ENCODE measurements at regions not wholly inside any gene's neighbourhood (a gene's known extent, or its start where the extent isn't known, plus 50 kb on each side); places are given as distances from the start of the nearest gene placed in this dataset.

DNA sequence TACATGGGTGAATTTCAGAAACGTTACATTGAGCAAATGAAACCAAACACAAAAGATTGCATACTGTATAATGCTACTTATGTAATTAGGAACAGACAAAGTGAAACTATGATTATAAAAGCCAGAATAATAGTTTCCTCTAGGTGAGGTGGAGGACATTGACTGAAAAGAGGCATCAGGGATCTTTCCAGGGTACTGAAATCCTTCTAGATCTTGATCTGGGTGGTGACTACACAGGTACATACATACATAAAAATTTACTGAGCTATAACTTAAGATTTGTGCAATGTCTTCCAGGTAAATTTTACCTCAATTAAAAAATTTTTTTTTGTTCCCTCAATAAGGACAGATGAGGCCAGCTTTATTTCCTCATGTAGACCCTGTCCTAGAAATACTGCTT lies 665.6 kb upstream of the UBE2E2 start:
- no peak overlapping the region for H3K27ac ChIP-seq

DNA sequence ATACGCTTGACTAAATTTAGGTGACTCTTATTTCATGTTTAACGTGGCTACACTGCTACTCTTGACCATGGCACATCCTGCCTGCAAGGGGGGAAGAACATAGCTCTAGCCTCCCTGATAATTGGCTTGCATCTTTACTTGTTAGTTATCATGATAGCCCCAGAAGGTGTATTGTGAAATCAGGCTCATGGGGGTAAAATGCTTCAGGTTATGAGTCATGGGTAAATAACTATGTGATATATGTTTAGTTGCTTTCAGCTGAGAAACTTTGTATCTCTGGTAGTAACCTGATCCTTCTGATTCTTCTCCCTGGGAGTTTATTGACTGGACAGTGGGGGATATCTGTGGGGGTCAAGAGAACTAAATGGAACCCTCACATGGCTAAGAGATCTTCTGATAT lies 660.8 kb upstream of the UBE2E2 start:
- no peaks in the 10 kb centered on the region for H3K27me3 ChIP-seq
- no peak overlapping the region for H3K4me3 ChIP-seq
- no peak for TF ChIP-seq EP300 (IDR thresholded peaks at IDR 0.05)
- TF ChIP-seq, protein P1, sequence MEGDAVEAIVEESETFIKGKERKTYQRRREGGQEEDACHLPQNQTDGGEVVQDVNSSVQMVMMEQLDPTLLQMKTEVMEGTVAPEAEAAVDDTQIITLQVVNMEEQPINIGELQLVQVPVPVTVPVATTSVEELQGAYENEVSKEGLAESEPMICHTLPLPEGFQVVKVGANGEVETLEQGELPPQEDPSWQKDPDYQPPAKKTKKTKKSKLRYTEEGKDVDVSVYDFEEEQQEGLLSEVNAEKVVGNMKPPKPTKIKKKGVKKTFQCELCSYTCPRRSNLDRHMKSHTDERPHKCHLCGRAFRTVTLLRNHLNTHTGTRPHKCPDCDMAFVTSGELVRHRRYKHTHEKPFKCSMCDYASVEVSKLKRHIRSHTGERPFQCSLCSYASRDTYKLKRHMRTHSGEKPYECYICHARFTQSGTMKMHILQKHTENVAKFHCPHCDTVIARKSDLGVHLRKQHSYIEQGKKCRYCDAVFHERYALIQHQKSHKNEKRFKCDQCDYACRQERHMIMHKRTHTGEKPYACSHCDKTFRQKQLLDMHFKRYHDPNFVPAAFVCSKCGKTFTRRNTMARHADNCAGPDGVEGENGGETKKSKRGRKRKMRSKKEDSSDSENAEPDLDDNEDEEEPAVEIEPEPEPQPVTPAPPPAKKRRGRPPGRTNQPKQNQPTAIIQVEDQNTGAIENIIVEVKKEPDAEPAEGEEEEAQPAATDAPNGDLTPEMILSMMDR (IDR thresholded peaks at IDR 0.05), result no peak
- no peak for TF ChIP-seq POLR2A (IDR thresholded peaks at IDR 0.05)
- WGBS, 2 donors, result 86 to 95% methylated on average over 2 of the region's 2 CpGs
- H3K4me1 ChIP-seq, result no peaks in the 10 kb centered on the region
- peaks cover 0 to 2% (median 0%) of the 10 kb centered on the region in 4 donors for H3K9me3 ChIP-seq
- DNase-seq (ENCODE audit: low spot score in 2 of 2), result no peak
- H3K27ac ChIP-seq, result no peak overlapping the region
- H3K36me3 ChIP-seq, result no peaks in the 10 kb centered on the region

More for the DNA sequence above, 665.6 kb upstream of the UBE2E2 start:
- Histone ChIP-seq H3K4me3 (no peak overlapping the region), H3K36me3 (no peaks in the 10 kb centered on the region), H3K27me3 (no peaks in the 10 kb centered on the region), H3K4me1 (no peaks in the 10 kb centered on the region), H3K9me3 (peaks cover 0 to 2% (median 0%) of the 10 kb centered on the region in 4 donors)
- WGBS, 2 donors, result 59 to 76% methylated on average over 1 of the region's 1 CpG
- no peak for DNase-seq (ENCODE audit: low spot score in 2 of 2)
- TF ChIP-seq EP300 (IDR thresholded peaks at IDR 0.05) (no peak), POLR2A (IDR thresholded peaks at IDR 0.05) (no peak)
- TF ChIP-seq, protein P1 (IDR thresholded peaks at IDR 0.05), result no peak

DNA sequence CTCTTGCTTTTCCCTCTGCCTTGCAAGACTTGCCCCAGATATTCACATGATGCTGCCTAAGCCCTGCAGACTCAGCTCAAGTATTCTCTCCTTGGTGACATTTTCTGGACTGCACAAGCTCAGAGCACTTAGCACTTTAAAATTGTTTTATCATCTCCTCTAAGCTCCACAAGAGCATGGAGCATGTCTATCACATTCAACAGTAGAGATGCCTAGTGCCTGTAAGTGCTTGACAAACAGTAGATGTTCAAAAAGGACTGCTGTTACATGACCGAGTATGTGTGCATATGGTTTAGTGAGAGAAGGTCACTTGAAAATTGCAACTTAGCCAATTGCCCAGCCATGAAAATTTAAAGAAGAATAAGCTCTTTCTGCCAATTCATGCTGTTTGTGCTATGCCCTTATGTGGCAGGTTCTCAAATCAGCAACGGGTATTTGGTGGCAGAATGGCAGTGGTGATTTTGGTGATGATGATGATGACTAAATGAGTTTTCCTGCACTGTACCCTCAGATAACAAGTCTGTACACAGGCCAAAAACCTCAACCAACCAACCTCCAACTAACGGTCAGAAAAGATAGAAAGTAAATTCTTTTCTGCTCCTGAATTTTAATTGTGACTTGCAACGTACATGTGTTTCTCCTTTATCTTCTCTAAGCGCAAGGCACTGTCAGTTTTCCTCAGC lies 647.2 kb upstream of the UBE2E2 start:
- Histone ChIP-seq H3K9me3 (no peaks in the 10 kb centered on the region), H3K4me3 (no peak overlapping the region), H3K27ac (no peak overlapping the region), H3K4me1 (no peaks in the 10 kb centered on the region), H3K36me3 (no peaks in the 10 kb centered on the region), H3K27me3 (no peaks in the 10 kb centered on the region)
- 76 to 78% methylated on average over 5 of the region's 5 CpGs for WGBS, 2 donors
- TF ChIP-seq, protein P1 (IDR thresholded peaks at IDR 0.05), result no peak
- no peak for TF ChIP-seq EP300 (IDR thresholded peaks at IDR 0.05)
- no peak for DNase-seq (ENCODE audit: low spot score in 2 of 2)

DNA sequence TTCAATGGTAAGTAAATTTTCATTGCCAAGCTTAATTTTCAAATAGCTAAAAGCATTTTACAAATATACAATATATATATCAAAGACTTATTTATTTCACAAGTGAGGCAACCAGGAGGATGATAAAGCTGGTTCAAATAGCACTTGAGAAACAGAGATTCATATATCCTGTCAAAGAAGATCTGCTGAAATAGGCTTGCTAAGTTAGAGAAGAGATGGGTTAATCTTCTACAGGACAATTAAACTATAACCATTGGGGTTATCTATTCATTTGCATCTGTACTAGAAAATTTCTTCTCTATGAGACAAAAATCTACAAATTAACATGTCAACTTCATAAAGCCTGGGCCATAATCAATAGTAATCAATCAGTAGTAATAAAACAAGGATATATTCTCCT lies 637.7 kb upstream of the UBE2E2 start:
- DNase-seq (ENCODE audit: low spot score in 2 of 2), result no peak
- H3K4me1 ChIP-seq, result no peaks in the 10 kb centered on the region
- H3K4me3 ChIP-seq, result no peak overlapping the region
- H3K9me3 ChIP-seq, result no peaks in the 10 kb centered on the region
- no peak overlapping the region for H3K27ac ChIP-seq
- H3K36me3 ChIP-seq, result no peaks in the 10 kb centered on the region
- H3K27me3 ChIP-seq, result no peaks in the 10 kb centered on the region
- TF ChIP-seq EP300 (IDR thresholded peaks at IDR 0.05) (no peak), POLR2A (IDR thresholded peaks at IDR 0.05) (no peak)
- TF ChIP-seq, protein P1 (IDR thresholded peaks at IDR 0.05), result no peak

DNA sequence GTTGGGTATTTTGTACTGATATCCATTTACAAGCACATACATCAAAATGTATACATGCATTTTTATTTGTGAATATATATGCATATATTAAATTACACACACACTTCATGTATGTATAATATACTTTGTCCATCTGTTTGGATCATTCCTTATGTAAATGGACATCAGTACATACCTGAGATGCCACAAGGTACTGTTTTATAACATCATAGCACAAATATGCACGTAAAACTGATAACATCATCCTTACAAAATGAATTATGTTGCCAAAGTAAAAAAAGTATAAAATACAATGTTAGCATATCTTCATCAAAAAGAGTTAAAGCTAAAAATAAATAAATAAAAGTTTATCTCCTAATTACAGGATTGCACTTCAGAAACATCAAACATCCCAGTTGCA lies 634.8 kb upstream of the UBE2E2 start:
- 90 to 100% methylated on average over 1 of the region's 1 CpG for WGBS, 2 donors
- no peak overlapping the region for H3K4me3 ChIP-seq
- TF ChIP-seq, protein P1 (IDR thresholded peaks at IDR 0.05), result no peak
- no peak for TF ChIP-seq EP300 (IDR thresholded peaks at IDR 0.05)
- TF ChIP-seq POLR2A (IDR thresholded peaks at IDR 0.05), result no peak

More for the DNA sequence above, 634.8 kb upstream of the UBE2E2 start:
- no peaks in the 10 kb centered on the region for H3K27me3 ChIP-seq
- H3K4me1 ChIP-seq, result no peaks in the 10 kb centered on the region
- no peak for DNase-seq (ENCODE audit: low spot score in 2 of 2)
- no peaks in the 10 kb centered on the region for H3K36me3 ChIP-seq
- no peaks in the 10 kb centered on the region for H3K9me3 ChIP-seq
- no peak overlapping the region for H3K27ac ChIP-seq
